ENCODE measurements at regions not wholly inside any gene's neighbourhood (a gene's known extent, or its start where the extent isn't known, plus 50 kb on each side); places are given as distances from the start of the nearest gene placed in this dataset.

- intact Hi-C loops (cut with DNase I, micrococcal nuclease) = no loop called here
Observed at GRCh38 chr9:89825669-89826068, 220.9 kb downstream of the GADD45G start.

GRCh38 chr9:89826186-89826585 lies 221.4 kb downstream of the GADD45G start:
- intact Hi-C loops (cut with DNase I, micrococcal nuclease) = no loop called here
- Histone ChIP-seq H3K9me3 (no peaks in the 10 kb centered on the region), H3K4me1 (ENCODE audit: low read depth) (no peaks in the 10 kb centered on the region), H3K4me3 (no peak overlapping the region), H3K36me3 (ENCODE audit: low read depth) (no peaks in the 10 kb centered on the region)
- no peak for TF ChIP-seq CTCF (IDR thresholded peaks at IDR 0.05)
- ATAC-seq = no peak
- no peak for DNase-seq

More at GRCh38 chr9:89825669-89826068, 220.9 kb downstream of the GADD45G start:
- Histone ChIP-seq H3K4me3 (no peak overlapping the region), H3K36me3 (ENCODE audit: low read depth) (no peaks in the 10 kb centered on the region), H3K9me3 (no peaks in the 10 kb centered on the region), H3K4me1 (ENCODE audit: low read depth) (no peaks in the 10 kb centered on the region)
- ATAC-seq (no peak), DNase-seq (no peak)
- TF ChIP-seq CTCF (IDR thresholded peaks at IDR 0.05) = no peak

GRCh38 chr9:89829346-89829745 lies 224.5 kb downstream of the GADD45G start:
- TF ChIP-seq CTCF (IDR thresholded peaks at IDR 0.05) = no peak

DNA sequence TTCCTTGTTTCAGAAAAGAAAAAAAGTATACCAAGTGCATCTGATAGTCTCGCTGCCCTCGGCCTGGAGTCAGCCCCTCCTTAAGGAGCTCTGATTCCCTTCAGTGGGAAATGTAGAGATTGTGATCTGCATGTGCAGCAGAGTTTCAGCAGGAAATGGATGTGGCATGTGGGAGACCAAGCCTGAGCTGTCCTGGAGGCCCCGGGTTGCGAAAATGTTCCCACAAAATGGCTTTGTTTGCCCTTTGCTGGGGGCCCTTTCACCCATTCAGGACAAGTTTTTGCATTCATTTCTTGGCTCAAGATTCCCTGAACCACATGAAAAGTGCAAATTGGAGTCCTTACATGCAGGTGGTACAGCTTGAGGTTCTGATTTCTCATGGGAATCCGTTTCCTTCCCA lies 230.9 kb downstream of the GADD45G start:
- no peak for ATAC-seq
- intact Hi-C loops (cut with DNase I, micrococcal nuclease) = no loop called here

More at GRCh38 chr9:89829346-89829745, 224.5 kb downstream of the GADD45G start:
- H3K9me3 ChIP-seq = no peaks in the 10 kb centered on the region
- H3K36me3 ChIP-seq (ENCODE audit: low read depth) = no peaks in the 10 kb centered on the region
- no peak for ATAC-seq
- no peak overlapping the region for H3K4me3 ChIP-seq
- no peak for DNase-seq
- intact Hi-C loops (cut with DNase I, micrococcal nuclease) = no loop called here
- no peaks in the 10 kb centered on the region for H3K4me1 ChIP-seq (ENCODE audit: low read depth)

GRCh38 chr9:89837162-89837933 lies 232.5 kb downstream of the GADD45G start:
- ATAC-seq (no peak), DNase-seq (no peak)
- no peak for TF ChIP-seq CTCF (IDR thresholded peaks at IDR 0.05)
- Histone ChIP-seq H3K9me3 (no peaks in the 10 kb centered on the region), H3K4me3 (no peak overlapping the region), H3K36me3 (ENCODE audit: low read depth) (no peaks in the 10 kb centered on the region), H3K4me1 (ENCODE audit: low read depth) (no peaks in the 10 kb centered on the region)
- intact Hi-C loops (cut with DNase I, micrococcal nuclease) = no loop called here

More for the DNA sequence above, 230.9 kb downstream of the GADD45G start:
- Histone ChIP-seq H3K4me3 (no peak overlapping the region), H3K36me3 (ENCODE audit: low read depth) (no peaks in the 10 kb centered on the region), H3K9me3 (no peaks in the 10 kb centered on the region), H3K4me1 (ENCODE audit: low read depth) (no peaks in the 10 kb centered on the region)
- no peak for TF ChIP-seq CTCF (IDR thresholded peaks at IDR 0.05)
- no peak for DNase-seq
